ENCODE measurements at regions not wholly inside any gene's neighbourhood (a gene's known extent, or its start where the extent isn't known, plus 50 kb on each side); places are given as distances from the start of the nearest gene placed in this dataset.

GRCh38 chr6:21915707-21916260 is 322.2 kb downstream of the SOX4 start:
- WGBS, 2 donors, result 56 to 86% methylated on average over 1 of the region's 1 CpG
- Histone ChIP-seq H3K4me3 (no peak overlapping the region), H3K9me3 (ENCODE audit: control insufficient read depth in 4 of 4, insufficient read depth in 3 of 4, low read length in 3 of 4) (no peaks in the 10 kb centered on the region), H3K4me1 (ENCODE audit: control insufficient read depth in 5 of 5, insufficient read depth in 5 of 5, low read length in 5 of 5) (peaks cover 0 to 23% (median 7%) of the 10 kb centered on the region in 5 donors), H3K27me3 (ENCODE audit: control insufficient read depth in 3 of 3, insufficient read depth in 3 of 3, low read length in 2 of 3) (no peaks in the 10 kb centered on the region), H3K9ac (ENCODE audit: insufficient read depth in 1 of 2, low read length in 2 of 2) (peak overlapping the region in 1 of 2 donors; percentile 54), H3K27ac (ENCODE audit: low read depth in 1 of 2, low read length in 1 of 2) (peak overlapping the region in 1 of 2 donors; percentile 63), H3K36me3 (ENCODE audit: control insufficient read depth in 4 of 4, insufficient read depth in 4 of 4, low read length in 4 of 4) (no peaks in the 10 kb centered on the region)
- peak; percentile 32 to 66 (median 60) for DNase-seq
- peak; percentile 54 for ATAC-seq (ENCODE audit: insufficient read depth, low FRiP score)
- no peak for TF ChIP-seq CTCF (IDR thresholded peaks at IDR 0.05; ENCODE audit: control extremely low read depth, extremely low read depth)

DNA sequence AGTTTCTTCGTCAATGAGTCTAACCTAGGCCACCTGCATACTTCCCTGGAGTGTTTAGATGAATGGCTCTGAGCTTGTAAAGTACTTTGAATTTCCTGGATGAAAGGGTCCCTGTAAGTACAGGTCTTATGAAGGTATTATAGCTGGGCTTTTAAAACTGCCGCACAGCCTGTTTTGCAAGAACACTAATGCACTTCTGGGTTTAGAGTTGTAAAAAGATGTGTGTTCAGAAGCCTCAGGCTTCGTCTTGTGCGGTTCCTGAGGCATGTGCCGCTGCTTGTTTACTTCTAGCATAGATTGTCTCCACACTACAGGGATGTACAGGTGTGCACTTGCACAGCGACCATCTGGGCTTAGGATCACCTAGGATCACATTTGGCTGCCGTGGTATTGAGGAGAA is 324.5 kb downstream of the SOX4 start:
- no peak overlapping the region for H3K27ac ChIP-seq (ENCODE audit: low read depth in 1 of 2, low read length in 1 of 2)
- TF ChIP-seq CTCF (IDR thresholded peaks at IDR 0.05; ENCODE audit: control extremely low read depth, extremely low read depth), result no peak
- WGBS, 2 donors, result 78 to 87% methylated on average over 7 of the region's 7 CpGs
- H3K4me3 ChIP-seq, result no peak overlapping the region
- peaks cover 0 to 16% (median 6%) of the 10 kb centered on the region in 5 donors for H3K4me1 ChIP-seq (ENCODE audit: control insufficient read depth in 5 of 5, insufficient read depth in 5 of 5, low read length in 5 of 5)
- ATAC-seq (ENCODE audit: insufficient read depth, low FRiP score), result no peak
- no peak overlapping the region for H3K9ac ChIP-seq (ENCODE audit: insufficient read depth in 1 of 2, low read length in 2 of 2)
- H3K27me3 ChIP-seq (ENCODE audit: control insufficient read depth in 3 of 3, insufficient read depth in 3 of 3, low read length in 2 of 3), result no peaks in the 10 kb centered on the region
- H3K9me3 ChIP-seq (ENCODE audit: control insufficient read depth in 4 of 4, insufficient read depth in 3 of 4, low read length in 3 of 4), result no peaks in the 10 kb centered on the region
- H3K36me3 ChIP-seq (ENCODE audit: control insufficient read depth in 4 of 4, insufficient read depth in 4 of 4, low read length in 4 of 4), result no peaks in the 10 kb centered on the region
- peak in 2 of 3 donors; percentile 52 to 77 for DNase-seq

- no peak overlapping the region for H3K4me3 ChIP-seq
- peaks cover 0 to 16% (median 6%) of the 10 kb centered on the region in 5 donors for H3K4me1 ChIP-seq (ENCODE audit: control insufficient read depth in 5 of 5, insufficient read depth in 5 of 5, low read length in 5 of 5)
- ATAC-seq (ENCODE audit: insufficient read depth, low FRiP score) (no peak), DNase-seq (no peak)
- H3K27ac ChIP-seq (ENCODE audit: low read depth in 1 of 2, low read length in 1 of 2), result no peak overlapping the region
- H3K9me3 ChIP-seq (ENCODE audit: control insufficient read depth in 4 of 4, insufficient read depth in 3 of 4, low read length in 3 of 4), result no peaks in the 10 kb centered on the region
- H3K36me3 ChIP-seq (ENCODE audit: control insufficient read depth in 4 of 4, insufficient read depth in 4 of 4, low read length in 4 of 4), result no peaks in the 10 kb centered on the region
- H3K9ac ChIP-seq (ENCODE audit: insufficient read depth in 1 of 2, low read length in 2 of 2), result no peak overlapping the region
- no peaks in the 10 kb centered on the region for H3K27me3 ChIP-seq (ENCODE audit: control insufficient read depth in 3 of 3, insufficient read depth in 3 of 3, low read length in 2 of 3)
- TF ChIP-seq CTCF (IDR thresholded peaks at IDR 0.05; ENCODE audit: control extremely low read depth, extremely low read depth), result no peak
- 81 to 91% methylated on average over 4 of the region's 4 CpGs for WGBS, 2 donors
These were observed 325.1 kb downstream of the SOX4 start for GRCh38 chr6:21918666-21919065.

DNA sequence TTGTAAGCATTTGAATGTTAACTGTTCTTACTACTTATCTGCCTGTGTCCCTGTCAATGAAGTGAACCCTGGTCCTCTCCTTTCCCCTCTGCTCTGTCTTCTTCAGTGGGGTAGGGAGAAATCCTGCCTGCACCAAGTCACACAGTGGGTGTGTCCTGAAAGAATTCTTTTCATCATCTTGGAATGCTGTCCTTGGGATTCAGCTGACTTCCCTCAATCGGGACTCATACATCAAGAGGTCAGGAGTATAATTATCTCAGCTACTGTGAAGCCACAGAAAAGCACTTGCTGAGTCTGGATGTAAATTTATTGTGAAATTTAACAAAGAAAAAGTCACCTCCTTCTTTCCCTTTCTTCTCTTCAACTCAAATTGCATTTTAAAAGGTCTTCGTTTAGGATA is 328.5 kb downstream of the SOX4 start:
- ATAC-seq (ENCODE audit: insufficient read depth, low FRiP score), result no peak
- H3K9ac ChIP-seq (ENCODE audit: insufficient read depth in 1 of 2, low read length in 2 of 2), result peak overlapping the region in 1 of 2 donors; percentile 6
- no peaks in the 10 kb centered on the region for H3K36me3 ChIP-seq (ENCODE audit: control insufficient read depth in 4 of 4, insufficient read depth in 4 of 4, low read length in 4 of 4)
- H3K4me1 ChIP-seq (ENCODE audit: control insufficient read depth in 5 of 5, insufficient read depth in 5 of 5, low read length in 5 of 5), result peaks cover 0 to 11% (median 3%) of the 10 kb centered on the region in 5 donors
- WGBS, 2 donors, result 67 to 73% methylated on average over 2 of the region's 2 CpGs
- H3K27me3 ChIP-seq (ENCODE audit: control insufficient read depth in 3 of 3, insufficient read depth in 3 of 3, low read length in 2 of 3), result no peaks in the 10 kb centered on the region
- H3K4me3 ChIP-seq, result no peak overlapping the region
- no peaks in the 10 kb centered on the region for H3K9me3 ChIP-seq (ENCODE audit: control insufficient read depth in 4 of 4, insufficient read depth in 3 of 4, low read length in 3 of 4)
- no peak overlapping the region for H3K27ac ChIP-seq (ENCODE audit: low read depth in 1 of 2, low read length in 1 of 2)
- no peak for TF ChIP-seq CTCF (IDR thresholded peaks at IDR 0.05; ENCODE audit: control extremely low read depth, extremely low read depth)
- DNase-seq, result no peak

Measured in lung (tissue), 11 donors.